ENCODE measurements at regions not wholly inside any gene's neighbourhood (a gene's known extent, or its start where the extent isn't known, plus 50 kb on each side); places are given as distances from the start of the nearest gene placed in this dataset.

DNA sequence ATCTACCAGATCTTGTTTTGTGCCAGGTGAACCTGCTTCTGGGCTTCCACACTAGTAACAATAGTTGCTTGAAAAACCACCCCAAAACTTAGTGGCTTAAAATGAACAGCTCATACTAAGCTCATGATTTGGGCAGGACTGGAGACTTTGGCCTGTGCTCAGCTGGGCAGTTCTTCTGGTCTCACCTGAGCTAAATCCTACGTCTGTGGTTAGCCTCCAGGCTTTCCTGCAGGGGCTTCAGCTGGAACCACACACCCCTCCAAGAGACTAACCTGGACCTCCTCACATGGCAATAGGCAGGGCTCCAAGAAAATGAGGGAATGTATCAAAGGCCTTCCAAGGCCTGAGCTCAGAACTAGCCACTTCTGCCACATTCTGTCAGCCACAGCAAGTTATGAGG, 144.1 kb downstream of the CD8B2 start:
- no peak for DNase-seq

DNA sequence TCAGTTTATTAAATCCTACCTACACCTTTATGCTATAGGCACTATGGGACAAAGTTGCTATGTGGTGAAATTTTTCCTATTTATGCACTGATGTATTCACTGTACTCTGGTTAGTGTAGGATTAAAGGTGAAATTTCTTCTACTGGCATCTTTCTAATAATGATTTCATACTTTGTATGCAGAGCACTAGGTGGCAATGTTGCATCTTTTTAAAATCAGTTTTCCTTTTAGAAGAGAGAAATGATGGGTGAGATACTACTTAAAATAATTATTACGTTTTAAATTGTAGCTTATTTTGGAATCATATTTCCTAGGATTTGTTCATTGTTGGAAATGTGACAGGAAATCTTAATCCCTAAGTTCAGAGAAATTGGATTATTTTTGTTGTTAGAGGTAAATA, 150.9 kb downstream of the CD8B2 start:
- peak; percentile 11 for DNase-seq

DNA sequence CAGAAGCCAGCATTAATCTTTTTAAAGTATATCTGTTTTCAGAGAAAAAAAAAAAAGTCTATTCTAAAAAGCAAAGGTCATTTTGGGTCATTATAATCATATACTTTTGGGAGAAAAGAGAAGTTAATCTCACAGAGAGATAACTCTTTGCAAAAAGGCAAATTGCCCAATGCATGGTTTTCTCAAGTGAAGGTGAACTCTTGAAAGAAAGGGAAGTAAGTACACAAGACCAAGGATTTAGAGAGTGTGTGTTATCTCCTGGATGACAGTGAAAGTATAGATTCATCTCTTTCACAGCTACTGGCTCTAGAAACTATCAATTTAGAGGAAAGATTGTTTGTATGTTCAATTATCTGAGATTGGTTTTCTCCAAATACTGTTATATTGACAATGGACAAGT, 151.4 kb downstream of the CD8B2 start:
- no peak for DNase-seq

DNA sequence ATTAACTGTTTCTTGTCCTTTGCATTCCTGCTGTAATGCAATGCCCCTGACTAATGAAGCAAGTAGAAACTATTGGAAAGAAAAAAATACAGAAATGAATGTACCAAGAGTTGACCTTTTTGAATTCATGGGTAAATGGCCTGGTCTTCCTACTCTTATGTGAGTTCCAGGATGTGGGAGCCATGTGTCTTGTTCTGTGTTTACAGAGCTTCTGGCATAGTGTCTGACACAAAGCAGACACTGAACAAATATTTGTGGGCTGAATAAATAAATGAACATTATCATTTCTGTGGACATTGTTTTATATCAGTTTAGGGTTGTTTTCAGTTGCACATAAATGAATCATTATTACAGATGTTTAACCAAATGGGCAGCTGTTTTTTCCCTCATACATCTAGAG, 155.5 kb downstream of the CD8B2 start:
- no peak for DNase-seq

DNA sequence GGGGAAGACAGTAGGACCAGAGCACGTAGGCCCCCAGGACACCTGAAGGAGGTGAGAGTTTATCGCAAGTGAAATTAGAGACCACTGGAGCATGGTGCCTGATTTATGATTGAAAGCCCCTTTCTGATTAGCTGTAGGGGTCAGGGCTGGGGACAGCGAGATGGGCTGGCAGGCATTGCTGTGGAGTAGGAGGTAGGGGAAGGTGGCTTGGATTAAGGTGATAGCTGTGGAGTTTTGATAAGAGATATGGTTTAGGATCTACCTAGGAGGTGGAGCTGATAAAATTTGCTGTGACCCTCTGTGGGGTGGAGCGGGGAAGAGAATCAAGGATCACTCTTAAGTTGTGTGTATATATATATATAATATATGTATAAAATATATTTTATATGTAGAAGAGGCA, 157.5 kb downstream of the CD8B2 start:
- DNase-seq, result no peak

DNA sequence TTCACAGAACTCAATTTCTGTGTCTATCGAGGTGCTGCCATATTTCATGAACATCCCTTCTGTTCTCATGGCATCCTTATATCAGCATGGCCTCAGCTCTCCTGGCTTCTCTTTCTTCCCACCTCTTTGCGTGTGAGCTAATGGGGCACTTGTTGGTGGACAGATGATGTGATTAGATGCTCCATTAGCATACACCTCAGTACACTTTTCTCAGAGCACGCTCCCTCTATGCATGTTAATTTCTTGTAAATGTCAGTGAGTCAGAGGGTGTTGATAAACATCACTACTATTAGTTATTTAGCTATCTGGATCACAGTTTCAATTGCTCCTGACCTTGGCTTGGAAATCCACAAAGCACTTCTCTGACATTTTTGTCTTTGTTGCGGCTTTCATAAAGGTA, 159.4 kb downstream of the CD8B2 start:
- DNase-seq, result no peak

DNA sequence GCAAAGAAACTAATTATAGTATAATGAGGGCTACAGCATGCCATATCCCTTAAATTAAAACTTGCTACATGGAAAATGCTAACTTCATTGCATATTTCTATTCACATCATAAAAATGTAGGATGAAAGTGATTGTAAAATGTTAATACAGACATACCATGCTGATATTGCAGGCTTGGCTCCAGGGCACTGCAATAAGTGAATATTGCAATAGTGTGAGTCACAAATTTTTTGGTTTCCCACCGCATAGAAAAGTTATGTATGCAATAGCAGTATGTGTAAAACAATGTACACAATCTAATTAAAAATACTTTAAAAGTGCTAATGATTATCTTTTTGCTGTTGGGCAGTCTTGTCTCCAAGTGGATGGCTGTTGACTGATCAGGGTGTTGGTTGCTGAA, 162.1 kb downstream of the CD8B2 start:
- DNase-seq, result no peak

DNA sequence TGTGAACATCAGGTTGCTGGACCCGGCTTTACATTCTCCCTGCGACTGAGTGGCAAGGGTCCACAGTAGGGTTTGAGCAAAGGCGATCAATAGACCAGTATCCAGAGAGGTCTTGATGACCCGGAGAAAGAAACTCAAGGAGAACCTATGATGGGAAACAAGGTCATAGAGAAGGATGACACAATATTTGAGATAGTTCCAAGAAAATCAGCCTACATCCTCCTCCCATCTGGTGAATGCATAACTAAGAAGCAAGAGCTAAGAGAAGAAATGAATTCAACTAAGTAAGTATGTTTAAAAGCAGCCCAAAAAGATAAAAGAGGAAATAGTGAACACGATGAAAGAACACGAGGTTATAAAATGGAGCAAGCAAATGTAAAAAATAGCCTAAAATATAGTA, 166.3 kb downstream of the CD8B2 start:
- DNase-seq, result no peak

DNA sequence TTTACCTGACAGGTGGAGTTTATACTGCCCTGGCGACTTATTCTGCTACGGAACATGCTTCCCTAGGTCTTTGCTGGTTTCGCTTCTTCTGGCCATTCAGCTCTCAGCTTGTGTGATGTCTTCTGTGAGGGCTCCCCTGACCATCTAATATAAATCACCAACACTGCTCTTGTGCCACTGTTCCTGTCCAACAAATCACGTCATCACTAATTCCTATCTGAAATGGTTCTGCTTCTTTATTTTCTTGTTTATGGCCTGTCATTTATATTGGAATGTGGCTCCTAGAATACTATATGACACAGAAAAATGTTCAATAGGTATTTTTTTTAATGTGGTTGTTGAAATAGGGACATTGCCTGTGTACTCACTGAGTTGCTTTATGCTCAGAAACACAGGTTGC, 171.5 kb downstream of the CD8B2 start:
- no peak for DNase-seq

DNA sequence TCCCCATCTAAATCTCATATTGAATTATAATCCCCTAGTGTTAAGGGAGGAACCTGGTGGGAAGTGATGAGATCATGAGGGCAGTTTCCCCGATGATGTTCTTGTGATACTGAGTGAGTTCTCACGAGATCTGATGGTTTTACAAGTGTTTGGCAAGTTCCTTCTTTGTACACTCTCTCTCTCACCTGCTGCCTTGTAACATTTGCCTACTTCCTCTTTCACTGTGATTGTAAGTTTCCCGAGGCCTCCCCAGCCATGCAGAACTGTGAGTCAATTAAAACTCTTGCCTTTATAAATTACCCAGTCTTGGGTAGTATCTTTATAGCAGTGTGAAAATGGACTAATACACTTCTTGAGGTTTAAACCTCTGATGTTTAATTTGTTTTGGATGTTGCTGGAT, 177.5 kb downstream of the CD8B2 start:
- DNase-seq, result no peak

DNA sequence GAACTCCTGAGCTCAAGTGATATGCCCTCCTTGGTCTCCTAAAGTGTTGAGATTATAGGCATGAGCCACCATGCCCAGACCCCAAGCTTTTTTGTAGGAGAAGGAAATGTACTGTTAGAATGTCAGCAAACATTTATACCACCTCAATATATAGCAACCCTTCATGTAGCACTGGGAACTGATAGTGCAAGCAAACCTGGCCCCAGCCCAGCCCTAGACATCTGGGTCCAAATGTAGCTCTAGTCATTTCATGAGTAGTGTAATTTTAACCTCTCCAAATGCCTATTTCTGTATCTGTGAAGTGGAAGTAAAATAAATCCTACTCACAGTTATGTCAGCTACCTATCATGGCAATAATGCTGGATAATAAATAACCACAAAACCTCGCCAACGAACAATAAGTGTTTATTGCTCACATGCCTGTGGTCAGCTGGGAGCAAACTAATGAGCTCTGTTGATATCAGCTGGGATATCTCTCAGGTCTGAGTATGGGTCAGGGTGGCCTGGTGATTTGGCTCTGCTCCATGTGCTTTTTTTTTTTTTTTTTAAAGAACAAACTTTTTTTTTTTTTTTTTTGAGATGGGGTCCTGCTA, 180.4 kb downstream of the CD8B2 start:
- DNase-seq, result no peak

DNA sequence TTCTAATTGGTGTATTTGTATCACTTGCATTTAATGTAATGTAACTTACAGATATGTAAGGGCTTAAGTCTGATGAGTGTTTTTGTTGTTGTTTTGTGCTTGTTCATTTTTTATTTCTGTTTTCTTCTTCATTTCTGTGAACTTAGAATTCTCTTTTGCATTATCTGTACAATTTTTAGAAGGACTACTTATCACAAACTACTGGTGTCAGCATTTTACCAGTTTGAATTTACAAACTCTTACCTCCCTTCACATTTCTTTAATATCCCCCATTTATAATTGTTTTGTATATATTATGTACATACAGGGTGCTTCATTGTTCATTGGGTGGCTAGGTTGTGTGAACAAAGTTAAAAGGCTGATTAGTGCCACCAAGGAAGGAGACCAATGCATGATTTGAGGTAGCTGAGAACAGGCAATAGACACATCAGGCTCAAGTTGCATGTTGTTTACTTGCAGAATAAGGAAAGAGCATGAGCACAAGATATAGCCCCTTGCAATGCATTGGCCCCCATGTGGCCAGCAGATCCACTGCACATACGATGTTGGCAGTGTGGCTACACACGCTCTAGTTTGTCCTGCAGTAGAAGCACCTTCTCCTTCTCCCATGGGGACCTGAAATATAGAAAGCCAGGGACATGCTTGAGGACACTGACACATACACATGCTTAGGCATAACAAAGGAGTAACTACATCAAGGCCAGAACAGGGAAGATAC, 198.2 kb downstream of the CD8B2 start:
- DNase-seq, result no peak

DNA sequence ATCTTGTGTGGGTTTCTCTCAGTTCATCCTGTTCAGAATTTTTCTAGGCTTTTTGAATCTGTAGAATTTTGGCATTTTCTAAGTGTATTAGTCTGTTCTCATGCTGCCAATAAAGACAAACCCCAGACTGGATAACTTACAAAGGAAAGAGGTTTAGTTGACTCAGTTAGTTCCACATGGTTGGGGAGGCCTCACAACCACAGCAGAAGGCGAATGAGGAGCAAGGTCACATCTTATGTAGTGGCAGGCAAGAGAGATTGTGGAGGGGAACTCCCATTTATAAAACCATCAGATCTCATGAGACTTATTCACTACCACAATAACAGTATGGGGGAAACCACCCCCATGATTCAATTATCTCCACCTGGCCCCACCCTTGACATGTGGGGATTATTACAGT, 199.2 kb downstream of the ST6GAL2 start:
- no peak for DNase-seq

DNA sequence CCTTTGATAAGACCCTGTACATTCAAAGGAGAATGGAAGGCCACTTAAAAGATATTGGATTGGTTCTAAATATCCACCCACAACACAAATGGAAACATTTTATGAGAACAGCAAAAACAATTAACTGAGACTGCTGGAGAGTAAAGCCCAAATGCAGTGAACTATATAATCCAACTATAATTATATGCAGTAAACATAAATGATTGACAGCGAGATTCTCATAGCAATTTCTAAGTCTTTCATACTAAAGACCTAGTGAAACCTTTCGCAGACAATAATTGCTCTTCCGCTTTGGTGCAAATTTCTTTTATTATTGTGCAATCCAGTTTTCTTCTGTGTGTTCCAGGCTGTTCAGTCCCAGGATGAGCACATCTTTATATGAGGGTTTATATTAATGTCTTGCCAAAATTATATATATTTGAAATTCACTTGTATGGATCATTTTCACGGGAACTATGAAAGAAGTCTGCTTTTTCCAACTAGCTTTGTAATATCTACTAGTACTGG, 190.9 kb downstream of the ST6GAL2 start:
- DNase-seq, result no peak

DNA sequence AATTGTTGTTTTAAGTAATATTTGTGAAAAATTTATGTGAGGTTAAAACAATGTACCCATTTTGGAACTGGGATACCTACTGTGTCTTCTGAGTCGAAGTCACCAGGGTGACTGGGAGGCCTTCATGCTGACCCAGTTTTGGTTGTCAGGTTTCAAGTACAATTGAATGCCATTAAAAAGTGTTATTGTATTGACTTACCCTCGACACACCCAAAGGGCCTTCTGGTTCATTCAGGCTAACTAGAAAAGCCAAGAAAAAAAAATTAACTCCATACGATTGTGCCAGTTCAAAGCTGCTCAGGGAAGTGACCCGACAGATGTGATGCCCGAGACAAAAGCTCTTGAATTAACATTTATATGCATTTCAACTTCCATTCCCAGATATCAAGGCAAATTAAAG, 190.0 kb downstream of the ST6GAL2 start:
- no peak for DNase-seq

DNA sequence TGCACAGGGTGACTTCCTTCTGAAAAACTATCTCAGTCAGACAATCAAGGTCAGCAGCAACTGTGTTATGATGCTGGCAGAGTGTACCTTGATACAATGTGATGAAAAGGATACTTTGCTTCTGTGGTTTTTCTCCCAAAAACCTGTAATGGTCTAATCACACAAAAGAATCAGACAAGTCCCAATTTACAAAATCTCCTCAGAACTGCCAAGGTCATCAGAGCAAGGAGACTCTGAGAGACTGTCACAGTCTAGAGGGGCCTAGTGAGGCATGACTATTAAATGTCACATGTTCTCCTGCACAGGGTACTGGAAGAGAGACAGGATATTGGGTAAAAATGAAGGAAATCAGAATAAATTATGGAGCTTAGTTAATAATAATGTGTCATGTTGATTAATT, 185.4 kb downstream of the ST6GAL2 start:
- DNase-seq, result no peak

DNA sequence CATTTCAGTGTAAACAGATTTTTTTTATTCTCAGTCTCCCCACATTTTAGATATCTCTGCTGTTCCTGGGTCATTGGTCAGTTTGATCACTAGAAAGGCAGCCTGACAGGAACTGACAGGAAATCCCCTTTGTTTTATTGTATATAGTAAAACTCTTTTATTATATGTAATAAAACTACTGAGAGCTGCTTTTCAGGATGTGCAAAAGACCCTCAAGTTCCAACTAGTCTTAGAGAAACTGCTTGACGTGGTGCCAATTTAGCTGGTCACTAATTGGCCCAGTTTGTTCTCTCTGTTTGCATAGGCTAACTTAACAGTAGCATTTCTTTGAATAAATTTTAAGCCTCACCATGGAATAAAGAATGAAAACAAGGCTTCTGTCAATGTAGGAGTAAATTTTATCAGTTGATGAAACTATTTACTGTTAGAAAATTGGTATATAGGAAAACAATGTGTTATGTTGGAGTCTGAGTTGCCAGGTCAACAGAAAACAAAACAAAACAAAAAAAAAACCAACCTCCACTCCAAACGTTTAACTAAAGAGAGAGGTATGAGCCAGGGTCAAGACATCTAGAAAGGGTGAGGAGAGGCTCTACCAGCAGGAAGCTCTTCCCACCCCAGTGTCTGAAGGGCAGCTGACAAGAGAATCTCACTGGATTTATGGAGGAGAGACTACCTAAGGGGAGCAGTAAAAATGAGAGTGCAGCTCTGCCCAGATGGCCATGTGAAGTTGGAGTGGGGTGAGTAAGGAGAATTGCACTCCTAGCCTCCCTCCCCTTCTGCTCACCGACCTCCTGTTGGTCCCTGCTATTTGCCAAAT, 184.6 kb downstream of the ST6GAL2 start:
- DNase-seq, result no peak

DNA sequence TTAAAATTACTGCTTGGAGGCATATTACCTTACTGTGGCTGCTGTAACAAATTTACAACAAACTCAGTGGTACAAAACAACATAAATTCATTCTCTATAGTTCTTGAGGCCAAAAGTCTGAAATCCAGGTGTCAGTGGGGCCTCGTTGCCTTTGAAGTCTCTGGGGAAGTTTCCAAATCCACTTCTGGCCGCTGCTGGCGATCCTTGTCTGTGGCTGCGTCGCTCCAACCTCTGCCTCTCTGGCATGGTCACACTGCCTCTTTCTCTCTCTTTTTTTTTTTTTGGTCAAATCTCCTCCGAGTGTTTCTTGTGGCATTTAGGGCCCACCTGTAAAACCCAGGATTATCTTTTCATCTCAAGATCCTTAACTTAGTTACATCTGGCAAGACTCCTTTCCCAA, 182.8 kb downstream of the ST6GAL2 start:
- no peak for DNase-seq

DNA sequence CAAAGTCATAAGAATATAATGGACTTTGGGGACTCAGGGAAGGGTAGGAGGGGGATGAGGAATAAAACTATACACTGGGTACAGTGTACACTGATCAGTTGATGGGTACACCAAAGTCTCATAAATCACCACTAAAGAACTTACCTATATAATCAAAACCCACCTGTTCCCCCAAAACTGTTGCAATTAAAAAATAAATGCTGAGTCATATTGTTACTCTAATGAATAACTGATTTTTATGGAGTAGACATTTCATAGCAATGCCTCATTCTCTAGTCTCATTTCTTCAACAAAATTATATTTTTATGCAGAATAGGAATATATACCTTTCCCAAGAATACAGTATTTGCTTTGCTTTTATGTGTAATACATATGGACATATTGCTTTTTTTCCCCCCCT, 181.2 kb downstream of the ST6GAL2 start:
- no peak for DNase-seq

DNA sequence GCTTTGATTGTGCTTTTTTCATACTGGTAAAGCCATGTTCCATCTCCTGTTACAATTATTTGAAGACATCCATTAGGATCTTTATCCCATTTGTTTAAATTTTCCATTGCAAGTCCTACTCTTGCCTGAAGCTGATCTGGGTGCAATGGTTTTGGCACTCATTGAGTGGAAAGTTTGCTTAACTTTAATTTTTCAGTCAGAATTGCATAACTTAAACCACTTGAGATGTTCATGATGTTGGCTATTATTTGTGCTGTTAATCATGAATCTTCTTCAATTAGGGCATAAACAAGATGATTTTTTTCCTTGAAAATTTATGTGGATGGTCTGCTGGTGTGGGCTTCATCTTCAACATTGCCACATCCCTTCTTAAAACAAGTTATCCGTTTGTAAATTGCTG, 180.1 kb downstream of the ST6GAL2 start:
- no peak for DNase-seq

DNA sequence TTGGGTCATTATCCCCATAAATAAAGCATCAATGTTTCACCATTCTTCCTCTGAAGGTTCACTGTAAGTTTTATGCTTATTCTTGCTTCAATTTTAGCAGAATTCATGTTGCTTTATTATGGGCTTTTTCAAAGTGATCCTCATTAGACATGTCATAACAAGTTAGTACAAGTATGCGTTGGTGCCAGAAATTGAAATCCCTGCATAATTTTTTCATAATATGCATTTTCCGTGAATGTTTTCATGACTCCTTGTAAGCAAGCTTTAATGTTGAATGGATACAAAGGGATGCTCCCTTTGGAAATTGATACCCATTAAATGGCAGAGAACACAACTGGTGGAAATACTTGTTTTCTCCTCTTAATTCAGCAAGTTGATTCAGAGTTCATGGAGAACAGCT, 179.7 kb downstream of the ST6GAL2 start:
- DNase-seq, result no peak

DNA sequence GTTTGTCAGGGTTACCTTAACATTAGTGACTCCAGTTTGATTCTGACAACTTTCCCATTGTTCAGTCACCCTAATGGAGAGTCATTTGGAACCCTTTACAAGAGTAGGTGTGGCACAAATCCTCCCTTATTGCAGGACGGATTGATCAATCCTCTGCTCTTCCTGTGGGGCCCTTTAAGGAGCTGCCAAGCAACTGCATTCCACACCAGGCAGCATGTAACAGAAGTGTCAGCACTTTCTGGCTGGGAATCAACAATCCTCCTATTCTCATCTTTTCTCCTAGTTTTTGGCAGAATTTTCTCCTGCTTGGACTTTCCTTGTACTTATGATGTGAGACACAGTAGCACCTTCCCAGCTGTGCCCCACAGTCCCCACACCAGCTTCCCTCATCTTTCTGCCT, 177.8 kb downstream of the ST6GAL2 start:
- DNase-seq, result no peak

DNA sequence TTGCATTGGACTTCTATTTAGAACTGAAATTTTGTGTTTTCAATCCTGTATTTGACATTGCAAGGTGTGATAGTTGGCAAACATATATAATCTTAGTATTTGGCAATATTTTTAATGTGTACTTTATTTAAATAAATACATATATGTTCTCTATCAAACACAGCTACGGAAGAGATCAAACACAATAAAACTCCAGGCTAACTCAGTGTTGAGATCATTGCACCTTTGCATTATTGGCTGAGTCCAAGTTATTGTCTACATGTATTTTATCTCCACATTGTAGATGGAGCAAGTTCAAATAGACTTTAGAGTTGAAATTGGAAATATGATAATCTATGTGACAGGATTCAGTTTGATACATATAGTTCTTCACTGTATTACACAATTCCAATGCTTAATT, 176.7 kb downstream of the ST6GAL2 start:
- DNase-seq, result no peak

DNA sequence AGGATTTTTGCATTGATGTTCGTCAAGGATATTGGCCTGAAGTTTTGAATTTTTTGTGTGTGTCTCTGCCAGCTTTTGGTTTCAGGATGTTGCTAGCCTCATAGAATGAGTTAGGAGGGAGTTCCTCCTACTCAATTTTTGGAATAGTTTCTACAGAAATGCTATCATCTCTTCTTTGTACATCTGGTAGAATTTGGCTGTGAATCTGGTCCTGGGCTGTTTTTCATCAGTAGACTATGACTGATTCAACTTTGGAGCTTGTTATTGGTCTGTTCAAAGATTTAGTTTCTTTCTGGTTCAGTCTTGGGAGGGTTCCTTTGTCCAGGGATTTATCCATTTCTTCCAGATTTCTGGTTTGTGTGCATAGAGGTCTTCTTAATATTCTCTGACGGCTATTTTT, 166.7 kb downstream of the ST6GAL2 start:
- DNase-seq, result no peak
